ENCODE measurements at regions not wholly inside any gene's neighbourhood (a gene's known extent, or its start where the extent isn't known, plus 50 kb on each side); places are given as distances from the start of the nearest gene placed in this dataset.

DNA sequence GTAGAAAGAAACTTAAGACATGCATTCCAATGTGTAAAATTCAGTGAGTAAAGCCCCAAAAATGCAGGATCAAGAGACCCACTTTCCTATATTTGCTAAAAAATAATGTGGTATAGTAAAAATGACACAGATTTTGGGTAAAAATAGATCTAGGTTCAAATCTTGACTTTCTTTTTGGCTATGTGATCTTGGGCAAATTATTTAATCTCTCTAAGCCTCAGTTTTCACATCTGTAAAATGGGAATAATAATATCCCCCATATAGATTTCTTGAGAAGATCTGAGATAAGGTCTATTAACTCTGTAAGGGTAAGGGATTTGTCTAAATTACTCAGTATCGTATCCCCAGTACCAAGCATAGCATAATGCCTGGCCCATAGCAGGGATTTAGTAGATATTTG is 172.3 kb downstream of the CARTPT start:
- no peaks in the 10 kb centered on the region for H3K27me3 ChIP-seq (ENCODE audit: insufficient read depth, low read length)
- H3K27ac ChIP-seq (ENCODE audit: low read depth, low read length), result no peak overlapping the region

DNA sequence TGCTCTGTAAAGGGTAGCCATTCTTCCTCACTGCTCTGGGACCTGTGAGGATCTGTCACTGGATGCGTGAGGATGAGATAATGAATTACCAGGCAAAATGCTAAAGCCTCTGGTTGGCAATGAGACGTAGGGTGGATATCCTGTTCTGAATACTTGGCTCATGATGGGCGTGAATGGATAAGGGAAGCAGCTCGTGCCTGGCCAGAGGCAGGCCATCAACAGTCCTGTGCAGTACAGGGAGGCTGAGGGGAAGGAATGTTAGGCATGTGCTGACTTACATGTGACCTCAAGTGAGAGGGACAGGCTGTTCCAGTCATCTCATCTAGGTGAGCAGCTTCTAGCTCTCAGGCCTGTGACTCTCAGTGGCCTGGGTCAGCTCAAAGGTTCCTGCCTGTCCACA is 172.8 kb downstream of the CARTPT start:
- no peaks in the 10 kb centered on the region for H3K9me3 ChIP-seq (ENCODE audit: insufficient read depth, low read depth, low read length)
- H3K36me3 ChIP-seq (ENCODE audit: insufficient read depth, low read length), result no peaks in the 10 kb centered on the region
- 76% methylated on average over 4 of the region's 4 CpGs for WGBS
- H3K4me1 ChIP-seq (ENCODE audit: insufficient read depth, low read length), result peaks cover 12% of the 10 kb centered on the region
- no peaks in the 10 kb centered on the region for H3K27me3 ChIP-seq (ENCODE audit: insufficient read depth, low read length)
- H3K4me3 ChIP-seq (ENCODE audit: low read length), result no peak overlapping the region
- H3K9ac ChIP-seq (ENCODE audit: low read depth, low read length), result no peak overlapping the region
- H3K27ac ChIP-seq (ENCODE audit: low read depth, low read length), result no peak overlapping the region

More for the DNA sequence above, 172.3 kb downstream of the CARTPT start:
- Histone ChIP-seq H3K36me3 (ENCODE audit: insufficient read depth, low read length) (no peaks in the 10 kb centered on the region), H3K4me1 (ENCODE audit: insufficient read depth, low read length) (peaks cover 12% of the 10 kb centered on the region), H3K9ac (ENCODE audit: low read depth, low read length) (no peak overlapping the region), H3K9me3 (ENCODE audit: insufficient read depth, low read depth, low read length) (no peaks in the 10 kb centered on the region), H3K4me3 (ENCODE audit: low read length) (no peak overlapping the region)
- WGBS, result 100% methylated on average over 1 of the region's 1 CpG

GRCh38 chr5:71892641-71893365 is 173.7 kb downstream of the CARTPT start:
- Histone ChIP-seq H3K9me3 (ENCODE audit: insufficient read depth, low read depth, low read length) (no peaks in the 10 kb centered on the region), H3K4me3 (ENCODE audit: low read length) (no peak overlapping the region), H3K27ac (ENCODE audit: low read depth, low read length) (no peak overlapping the region), H3K4me1 (ENCODE audit: insufficient read depth, low read length) (peaks cover 12% of the 10 kb centered on the region), H3K9ac (ENCODE audit: low read depth, low read length) (no peak overlapping the region), H3K36me3 (ENCODE audit: insufficient read depth, low read length) (no peaks in the 10 kb centered on the region), H3K27me3 (ENCODE audit: insufficient read depth, low read length) (no peaks in the 10 kb centered on the region)
- 84% methylated on average over 3 of the region's 3 CpGs for WGBS

GRCh38 chr5:71893451-71893850 is 174.4 kb downstream of the CARTPT start:
- H3K27me3 ChIP-seq (ENCODE audit: insufficient read depth, low read length), result no peaks in the 10 kb centered on the region
- over 99% methylated on average over 3 of the region's 3 CpGs for WGBS

GRCh38 chr5:71894091-71894490 is 175.0 kb downstream of the CARTPT start:
- WGBS, result 75% methylated on average over 2 of the region's 3 CpGs

More at GRCh38 chr5:71893451-71893850, 174.4 kb downstream of the CARTPT start:
- H3K9me3 ChIP-seq (ENCODE audit: insufficient read depth, low read depth, low read length), result no peaks in the 10 kb centered on the region
- no peak overlapping the region for H3K27ac ChIP-seq (ENCODE audit: low read depth, low read length)
- H3K4me1 ChIP-seq (ENCODE audit: insufficient read depth, low read length), result peaks cover 12% of the 10 kb centered on the region
- H3K4me3 ChIP-seq (ENCODE audit: low read length), result no peak overlapping the region
- no peaks in the 10 kb centered on the region for H3K36me3 ChIP-seq (ENCODE audit: insufficient read depth, low read length)
- no peak overlapping the region for H3K9ac ChIP-seq (ENCODE audit: low read depth, low read length)

DNA sequence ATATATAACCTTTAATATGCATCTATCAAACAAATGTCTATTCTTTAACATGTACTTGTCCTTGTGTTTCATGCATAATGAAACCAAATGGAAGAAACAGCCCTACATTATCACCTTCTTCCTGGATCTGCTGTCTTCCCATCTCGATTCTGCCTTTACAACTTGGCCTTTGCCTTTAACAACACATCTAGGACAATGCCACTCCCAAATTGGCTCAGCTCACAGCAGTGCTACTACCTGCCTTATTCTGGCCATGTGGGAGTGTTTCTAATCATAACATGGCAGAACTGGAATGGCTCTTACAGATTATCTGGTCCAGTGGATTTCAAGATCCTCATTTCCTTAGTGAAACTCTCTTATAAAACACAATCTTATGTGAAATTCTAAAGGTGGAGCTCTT is 176.5 kb downstream of the CARTPT start:
- no peak overlapping the region for H3K4me3 ChIP-seq (ENCODE audit: low read length)
- no peak overlapping the region for H3K27ac ChIP-seq (ENCODE audit: low read depth, low read length)
- no peaks in the 10 kb centered on the region for H3K36me3 ChIP-seq (ENCODE audit: insufficient read depth, low read length)
- peaks cover 12% of the 10 kb centered on the region for H3K4me1 ChIP-seq (ENCODE audit: insufficient read depth, low read length)
- H3K9me3 ChIP-seq (ENCODE audit: insufficient read depth, low read depth, low read length), result no peaks in the 10 kb centered on the region
- WGBS, result 83% methylated on average over 1 of the region's 1 CpG
- no peak overlapping the region for H3K9ac ChIP-seq (ENCODE audit: low read depth, low read length)
- no peaks in the 10 kb centered on the region for H3K27me3 ChIP-seq (ENCODE audit: insufficient read depth, low read length)

More at GRCh38 chr5:71894091-71894490, 175.0 kb downstream of the CARTPT start:
- Histone ChIP-seq H3K27ac (ENCODE audit: low read depth, low read length) (no peak overlapping the region), H3K4me1 (ENCODE audit: insufficient read depth, low read length) (peaks cover 12% of the 10 kb centered on the region), H3K36me3 (ENCODE audit: insufficient read depth, low read length) (no peaks in the 10 kb centered on the region), H3K9ac (ENCODE audit: low read depth, low read length) (no peak overlapping the region), H3K4me3 (ENCODE audit: low read length) (no peak overlapping the region), H3K9me3 (ENCODE audit: insufficient read depth, low read depth, low read length) (no peaks in the 10 kb centered on the region), H3K27me3 (ENCODE audit: insufficient read depth, low read length) (no peaks in the 10 kb centered on the region)

DNA sequence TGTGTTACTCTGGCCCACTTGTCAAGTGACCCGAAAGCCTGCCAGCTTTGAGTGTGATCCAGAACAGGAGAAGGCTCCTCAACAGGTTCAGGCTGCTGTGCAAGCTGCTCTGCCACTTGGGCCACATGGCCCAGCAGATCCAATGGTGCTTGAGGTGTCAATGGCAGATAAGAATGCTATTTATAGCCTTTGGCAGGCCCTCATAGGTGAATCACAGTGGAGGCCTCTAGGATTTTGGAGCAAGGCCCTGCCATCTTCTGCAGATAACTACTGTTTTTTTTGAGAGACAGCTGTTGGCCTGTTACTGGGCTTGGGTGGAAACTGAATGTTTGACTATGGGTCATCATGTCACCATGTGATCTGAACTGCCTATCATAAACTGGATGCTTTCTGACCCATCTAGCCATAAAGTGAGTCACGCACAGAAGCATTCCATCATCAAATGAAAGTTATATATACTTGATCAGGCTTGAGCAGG is 180.8 kb downstream of the CARTPT start:
- no peaks in the 10 kb centered on the region for H3K9me3 ChIP-seq (ENCODE audit: insufficient read depth, low read depth, low read length)
- no peak overlapping the region for H3K4me3 ChIP-seq (ENCODE audit: low read length)
- no peaks in the 10 kb centered on the region for H3K36me3 ChIP-seq (ENCODE audit: insufficient read depth, low read length)
- H3K4me1 ChIP-seq (ENCODE audit: insufficient read depth, low read length), result no peaks in the 10 kb centered on the region
- H3K9ac ChIP-seq (ENCODE audit: low read depth, low read length), result no peak overlapping the region
- H3K27me3 ChIP-seq (ENCODE audit: insufficient read depth, low read length), result no peaks in the 10 kb centered on the region
- 97% methylated on average over 2 of the region's 2 CpGs for WGBS
- H3K27ac ChIP-seq (ENCODE audit: low read depth, low read length), result no peak overlapping the region

DNA sequence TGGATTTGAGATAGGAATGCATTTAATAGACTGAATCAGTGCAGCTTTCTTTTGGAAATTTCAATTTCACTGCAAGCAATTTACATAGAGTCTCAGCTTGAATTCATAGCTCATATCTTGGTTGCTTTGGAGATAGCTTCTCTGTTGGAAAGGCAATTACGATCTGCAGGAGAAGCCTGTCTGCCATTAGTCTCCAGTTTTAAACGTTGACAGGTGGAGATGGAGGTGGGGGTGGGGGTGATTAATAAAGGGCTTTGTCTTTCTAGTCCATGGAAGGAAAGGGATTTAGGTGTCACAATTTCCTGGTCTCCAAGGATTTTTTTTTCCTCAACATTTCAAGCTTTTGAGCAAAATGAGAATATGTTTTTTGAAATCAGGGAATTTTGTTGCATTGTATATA is 184.7 kb downstream of the CARTPT start:
- H3K4me1 ChIP-seq (ENCODE audit: insufficient read depth, low read length), result no peaks in the 10 kb centered on the region
- 43% methylated on average over 2 of the region's 2 CpGs for WGBS
- no peak overlapping the region for H3K9ac ChIP-seq (ENCODE audit: low read depth, low read length)

DNA sequence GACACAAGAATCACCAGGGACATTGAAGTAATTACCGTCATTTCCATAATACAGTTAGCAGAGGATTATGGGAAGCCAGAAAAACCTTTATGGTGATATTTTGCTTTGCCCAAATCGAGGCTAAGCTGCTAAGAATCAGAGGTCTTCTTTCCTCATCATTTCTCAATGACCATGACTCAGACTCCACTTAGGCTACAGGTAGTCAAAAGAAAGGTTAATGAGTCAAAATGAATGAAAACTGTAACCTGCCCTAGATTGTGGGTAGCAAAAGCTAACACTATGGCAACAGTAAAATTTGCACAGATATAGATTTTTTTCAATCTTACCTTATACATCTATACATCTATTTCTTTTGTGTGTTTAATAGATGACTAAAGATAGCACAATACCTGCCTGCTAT is 185.8 kb downstream of the CARTPT start:
- no peak overlapping the region for H3K4me3 ChIP-seq (ENCODE audit: low read length)
- H3K9ac ChIP-seq (ENCODE audit: low read depth, low read length), result no peak overlapping the region
- no peaks in the 10 kb centered on the region for H3K27me3 ChIP-seq (ENCODE audit: insufficient read depth, low read length)
- H3K27ac ChIP-seq (ENCODE audit: low read depth, low read length), result no peak overlapping the region
- H3K9me3 ChIP-seq (ENCODE audit: insufficient read depth, low read depth, low read length), result peaks cover 7% of the 10 kb centered on the region
- 100% methylated on average over 2 of the region's 2 CpGs for WGBS
- no peaks in the 10 kb centered on the region for H3K4me1 ChIP-seq (ENCODE audit: insufficient read depth, low read length)
- H3K36me3 ChIP-seq (ENCODE audit: insufficient read depth, low read length), result no peaks in the 10 kb centered on the region

More for the DNA sequence above, 184.7 kb downstream of the CARTPT start:
- H3K9me3 ChIP-seq (ENCODE audit: insufficient read depth, low read depth, low read length), result peaks cover 7% of the 10 kb centered on the region
- no peak overlapping the region for H3K4me3 ChIP-seq (ENCODE audit: low read length)
- H3K36me3 ChIP-seq (ENCODE audit: insufficient read depth, low read length), result no peaks in the 10 kb centered on the region
- no peak overlapping the region for H3K27ac ChIP-seq (ENCODE audit: low read depth, low read length)
- H3K27me3 ChIP-seq (ENCODE audit: insufficient read depth, low read length), result no peaks in the 10 kb centered on the region

DNA sequence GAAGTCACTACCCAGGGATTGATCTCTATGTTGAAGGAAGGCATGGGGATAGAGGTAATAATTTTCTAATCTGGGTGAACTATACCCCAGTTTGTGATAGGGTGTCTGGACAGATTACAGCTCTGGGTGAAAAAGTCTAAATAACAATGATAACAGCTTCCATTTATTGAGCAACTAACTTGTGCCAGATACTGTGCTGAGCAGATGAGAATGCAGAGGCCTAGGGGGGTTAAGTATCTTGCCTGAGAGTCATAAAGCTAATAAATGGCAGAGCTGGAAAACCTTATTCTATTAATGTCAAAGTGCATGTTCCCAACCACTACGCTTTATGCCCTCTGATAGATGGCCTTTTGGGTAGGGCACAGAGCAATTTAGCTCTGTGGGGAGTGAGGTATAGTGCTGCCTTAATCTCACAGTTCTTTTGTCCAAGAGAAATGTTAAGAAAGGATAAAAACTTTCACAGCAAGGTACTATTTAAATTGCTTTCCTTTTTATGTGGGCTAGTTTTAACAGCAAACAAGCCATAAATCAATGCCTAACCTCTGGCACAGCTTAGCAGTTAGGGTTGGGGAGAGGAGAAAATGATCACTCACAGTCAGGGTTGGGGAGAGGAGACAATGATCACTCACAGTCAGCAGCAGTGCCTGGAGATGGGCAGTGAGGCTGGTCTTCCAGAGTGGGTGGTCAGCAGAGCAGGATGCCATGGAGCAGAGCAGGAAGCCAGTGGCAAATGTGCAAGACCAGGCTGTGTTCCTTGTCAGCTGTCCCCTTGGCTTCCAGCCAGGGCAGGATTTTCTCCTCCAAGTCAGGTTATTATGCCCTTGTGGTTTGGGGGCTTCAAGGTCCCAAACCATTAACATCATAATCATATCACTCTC is 187.0 kb downstream of the CARTPT start:
- no peak overlapping the region for H3K27ac ChIP-seq (ENCODE audit: low read depth, low read length)

GRCh38 chr5:71907001-71907588 is 188.0 kb downstream of the CARTPT start:
- no peaks in the 10 kb centered on the region for H3K4me1 ChIP-seq (ENCODE audit: insufficient read depth, low read length)
- no peak overlapping the region for H3K27ac ChIP-seq (ENCODE audit: low read depth, low read length)
- H3K9ac ChIP-seq (ENCODE audit: low read depth, low read length), result no peak overlapping the region
- no peaks in the 10 kb centered on the region for H3K27me3 ChIP-seq (ENCODE audit: insufficient read depth, low read length)
- 90% methylated on average over 3 of the region's 3 CpGs for WGBS
- H3K9me3 ChIP-seq (ENCODE audit: insufficient read depth, low read depth, low read length), result peaks cover 7% of the 10 kb centered on the region
- H3K4me3 ChIP-seq (ENCODE audit: low read length), result no peak overlapping the region
- H3K36me3 ChIP-seq (ENCODE audit: insufficient read depth, low read length), result no peaks in the 10 kb centered on the region

More for the DNA sequence above, 187.0 kb downstream of the CARTPT start:
- peaks cover 7% of the 10 kb centered on the region for H3K9me3 ChIP-seq (ENCODE audit: insufficient read depth, low read depth, low read length)
- no peak overlapping the region for H3K4me3 ChIP-seq (ENCODE audit: low read length)
- H3K4me1 ChIP-seq (ENCODE audit: insufficient read depth, low read length), result no peaks in the 10 kb centered on the region
- H3K36me3 ChIP-seq (ENCODE audit: insufficient read depth, low read length), result no peaks in the 10 kb centered on the region
- H3K27me3 ChIP-seq (ENCODE audit: insufficient read depth, low read length), result no peaks in the 10 kb centered on the region
- 100% methylated on average over 1 of the region's 1 CpG for WGBS
- H3K9ac ChIP-seq (ENCODE audit: low read depth, low read length), result no peak overlapping the region
